H9 (cell line): ENCODE measurements at regions not wholly inside any gene's neighbourhood (a gene's known extent, or its start where the extent isn't known, plus 50 kb on each side); places are given as distances from the start of the nearest gene placed in this dataset.

Experiments used
- DNase-seq: peaks from one replicate; pipeline ENCODE4 v3.0.0-alpha.2; 2017
- H2AFZ ChIP-seq: one replicate; pipeline ENCODE4 v1.6.1; 2013; ENCODE audit warnings: mild to moderate bottlenecking, low read length, control low read depth, moderate library complexity
- H2AK5ac ChIP-seq: 2 replicates; pipeline ENCODE4 v1.6.1; 2013; ENCODE audit warnings: low read length, control low read depth, mixed read lengths; ENCODE audit not compliant: insufficient read length
- H2BK120ac ChIP-seq: one replicate; pipeline ENCODE4 v1.6.1; 2013; ENCODE audit warnings: low read depth, mild to moderate bottlenecking, low read length, control low read depth, inconsistent platforms; ENCODE audit not compliant: poor library complexity, severe bottlenecking
- H2BK12ac ChIP-seq: 2 replicates; pipeline ENCODE4 v1.6.1; 2013; ENCODE audit warnings: low read length, control low read depth, mixed read lengths, low read depth; ENCODE audit not compliant: insufficient read length
- H2BK15ac ChIP-seq: 2 replicates; pipeline ENCODE4 v1.6.1; 2013; ENCODE audit warnings: low read depth, low read length, control low read depth
- H2BK20ac ChIP-seq: one replicate; pipeline ENCODE4 v1.6.1; 2013; ENCODE audit warnings: low read depth, mild to moderate bottlenecking, low read length, control low read depth, inconsistent platforms; ENCODE audit not compliant: poor library complexity, severe bottlenecking
- H2BK5ac ChIP-seq: 2 replicates; pipeline ENCODE4 v1.6.1; 2013; ENCODE audit warnings: low read length, control low read depth, mixed read lengths; ENCODE audit not compliant: insufficient read length
- H3K14ac ChIP-seq: 2 replicates; pipeline ENCODE4 v1.6.1; 2013; ENCODE audit warnings: low read length, control low read depth; ENCODE audit not compliant: insufficient read depth
- H3K18ac ChIP-seq: 2 replicates; pipeline ENCODE4 v1.6.1; 2013; ENCODE audit warnings: low read depth, mild to moderate bottlenecking, mixed read lengths, low read length, control low read depth; ENCODE audit not compliant: insufficient read length
- H3K23ac ChIP-seq: 2 replicates; pipeline ENCODE4 v1.6.1; 2013; ENCODE audit warnings: low read length, control low read depth, mixed read lengths, low read depth; ENCODE audit not compliant: insufficient read length
- H3K23me2 ChIP-seq: 2 replicates; pipeline ENCODE4 v1.6.1; 2013; ENCODE audit warnings: low read depth, mild to moderate bottlenecking, mixed read lengths, low read length, control low read depth; ENCODE audit not compliant: insufficient read length, poor library complexity, severe bottlenecking
- H3K27ac ChIP-seq: 2 replicates; pipeline ENCODE4 v1.5.1; 2013; ENCODE audit warnings: low read length, control low read depth, mixed read lengths, low read depth; ENCODE audit not compliant: insufficient read length
- H3K27me3 ChIP-seq: 2 replicates; pipeline ENCODE4 v1.6.1; 2013; ENCODE audit warnings: low read length, control low read depth, inconsistent platforms; ENCODE audit not compliant: insufficient read depth
- H3K4ac ChIP-seq: 2 replicates; pipeline ENCODE4 v1.6.1; 2013; ENCODE audit warnings: low read depth, mild to moderate bottlenecking, control low read depth, inconsistent platforms, low read length, moderate library complexity
- H3K4me1 ChIP-seq: 2 replicates; pipeline ENCODE4 v1.6.1; 2013; ENCODE audit warnings: low read length, control low read depth, inconsistent platforms; ENCODE audit not compliant: insufficient read depth
- H3K4me2 ChIP-seq: 2 replicates; pipeline ENCODE4 v1.6.1; 2013; ENCODE audit warnings: low read length, control low read depth, mixed read lengths; ENCODE audit not compliant: insufficient read length, insufficient read depth
- H3K56ac ChIP-seq: 2 replicates; pipeline ENCODE4 v1.6.1; 2013; ENCODE audit warnings: low read depth, mild to moderate bottlenecking, mixed read lengths, low read length, control low read depth; ENCODE audit not compliant: insufficient read length
- H3K79me1 ChIP-seq: 2 replicates; pipeline ENCODE4 v1.6.1; 2013; ENCODE audit warnings: low read depth, mild to moderate bottlenecking, moderate library complexity, low read length, control low read depth, inconsistent platforms; ENCODE audit not compliant: insufficient read depth, poor library complexity, severe bottlenecking
- H3K79me2 ChIP-seq: 2 replicates; pipeline ENCODE4 v1.6.1; 2013; ENCODE audit warnings: low read length, control low read depth, inconsistent platforms; ENCODE audit not compliant: insufficient read depth
- H3K9ac ChIP-seq: 2 replicates; pipeline ENCODE4 v1.6.1; 2013; ENCODE audit warnings: low read length, control low read depth, mixed read lengths; ENCODE audit not compliant: insufficient read length; ENCODE audit errors: extremely low read depth
- H3K9me3 ChIP-seq: one replicate; pipeline ENCODE4 v1.6.1; 2013; ENCODE audit warnings: low read depth, low read length, inconsistent platforms; ENCODE audit not compliant: control insufficient read depth
- H3T11ph ChIP-seq: one replicate; pipeline ENCODE4 v1.6.1; 2013; ENCODE audit warnings: mild to moderate bottlenecking, low read length, control low read depth, inconsistent platforms
- H4K20me1 ChIP-seq: one replicate; pipeline ENCODE4 v1.6.1; 2013; ENCODE audit not compliant: control insufficient read depth, insufficient read length, insufficient read depth
- H4K5ac ChIP-seq: 2 replicates; pipeline ENCODE4 v1.6.1; 2013; ENCODE audit warnings: low read depth, mild to moderate bottlenecking, mixed read lengths, low read length, control low read depth; ENCODE audit not compliant: insufficient read length
- H4K8ac ChIP-seq: replicated peaks from 2 replicates; pipeline ENCODE4 v1.6.1; 2013; ENCODE audit warnings: low read length, control low read depth, mixed read lengths, low read depth; ENCODE audit not compliant: insufficient read length
- H4K91ac ChIP-seq: 2 replicates; pipeline ENCODE4 v1.6.1; 2013; ENCODE audit warnings: low read depth, mild to moderate bottlenecking, moderate library complexity, mixed read lengths, low read length, control low read depth; ENCODE audit not compliant: insufficient read length
- H3K27ac Mint-ChIP-seq, 3 experiments: 2 replicates in 2 of 3; 3 replicates in 1 of 3; pipeline ENCODE4 v1.8.0; 2020 to 2021; ENCODE audit warnings: mixed read lengths in 3 of 3, mild to moderate bottlenecking in 1 of 3, moderate library complexity in 1 of 3
- H3K27me3 Mint-ChIP-seq: 2 replicates; pipeline ENCODE4 v1.8.0; 2021; ENCODE audit warnings: low read depth, mild to moderate bottlenecking, moderate library complexity, mixed read lengths
- H3K36me3 Mint-ChIP-seq, 3 experiments: 2 replicates in 2 of 3; 3 replicates in 1 of 3; pipeline ENCODE4 v1.8.0; 2020 to 2021; ENCODE audit warnings: low read depth in 3 of 3, mixed read lengths in 3 of 3; ENCODE audit not compliant: insufficient read depth in 1 of 3
- H3K4me1 Mint-ChIP-seq, 2 experiments: 2 replicates each; pipeline ENCODE4 v1.8.0; 2020; ENCODE audit warnings: mixed read lengths in 2 of 2
- H3K4me3 Mint-ChIP-seq, 2 experiments: 2 replicates in 1 of 2; 3 replicates in 1 of 2; pipeline ENCODE4 v1.8.0; 2020 to 2021; ENCODE audit warnings: mild to moderate bottlenecking in 2 of 2, mixed read lengths in 2 of 2, moderate library complexity in 1 of 2
- H3K9me3 Mint-ChIP-seq, 2 experiments: 2 replicates in 1 of 2; 3 replicates in 1 of 2; pipeline ENCODE4 v1.8.0; 2020; ENCODE audit warnings: mild to moderate bottlenecking in 2 of 2, mixed read lengths in 2 of 2, moderate library complexity in 1 of 2
- CTCF ChIP-seq: fragments of 200-600 bp; sonication (generic); conservative IDR thresholded peaks from 3 replicates; pipeline ENCODE4 v1.8.0; 2021; ENCODE audit warnings: antibody characterized with exemption, mild to moderate bottlenecking
- WGBS: extraction: QIAGEN DNeasy Blood & Tissue Kit; methylation state at CpG from one replicate; pipeline ENCODE4 v1.1.7; 2013; ENCODE audit warnings: missing lambda C conversion rate, low lambda C conversion rate, mixed read lengths; ENCODE audit not compliant: insufficient read length; ENCODE audit errors: extremely low coverage; 5-methylcytosine and 5-hydroxymethylcytosine counted together

- Histone ChIP-seq H4K5ac (no peak overlapping the region), H2AFZ (no peak overlapping the region), H3K14ac (no peak overlapping the region), H3K4me1 (no peaks in the 10 kb centered on the region), H4K20me1 (no peaks in the 10 kb centered on the region), H2AK5ac (no peak overlapping the region), H4K8ac (no peak overlapping the region), H2BK20ac (no peak overlapping the region), H3K27me3 (no peaks in the 10 kb centered on the region), H3K79me2 (no peaks in the 10 kb centered on the region), H3K79me1 (no peaks in the 10 kb centered on the region), H3K9me3 (no peaks in the 10 kb centered on the region), H3T11ph (no peak overlapping the region), H4K91ac (no peak overlapping the region), H2BK12ac (no peak overlapping the region), H3K9ac (no peak overlapping the region), H3K4ac (no peak overlapping the region), H3K27ac (no peak overlapping the region), H3K4me2 (no peak overlapping the region), H3K23me2 (no peaks in the 10 kb centered on the region), H3K23ac (no peak overlapping the region), H3K18ac (no peak overlapping the region), H2BK5ac (no peak overlapping the region), H2BK120ac (no peak overlapping the region), H3K56ac (no peak overlapping the region), H2BK15ac (no peak overlapping the region)
- 0 out of 5 replicates have a peak, but pooled peaks cover 0 to 4% of the 10 kb centered on the region in 2 experiments for H3K9me3 Mint-ChIP-seq
- H3K4me3 Mint-ChIP-seq = no peak overlapping the region
- H3K36me3 Mint-ChIP-seq = peaks cover 0 to 6% (median 0%) of the 10 kb centered on the region in 3 experiments; a peak in 4 of 7 replicates
- no peak for TF ChIP-seq CTCF
- H3K27me3 Mint-ChIP-seq = no peaks in the 10 kb centered on the region
- no CpG with 5 or more reads among the region's 3 CpGs for WGBS
- no peak overlapping the region for H3K27ac Mint-ChIP-seq
- DNase-seq = no peak
- peaks cover 10% of the 10 kb centered on the region in 2 experiments for H3K4me1 Mint-ChIP-seq
These were observed 125.3 kb upstream of the CLNK start for GRCh38 chr4:10809905-10810304.
